Activated CD8-positive, alpha-beta memory T cell treated with anti-CD3 and anti-CD28 coated beads for 36 hours (primary cell): ENCODE measurements at regions not wholly inside any gene's neighbourhood (a gene's known extent, or its start where the extent isn't known, plus 50 kb on each side); places are given as distances from the start of the nearest gene placed in this dataset.

Experiments used
- CTCF ChIA-PET: fragments of 350-600 bp; sonication (Branson Sonifier 250); formaldehyde crosslinking; loops from one replicate; lab custom pipeline; 2021; ENCODE audit warnings: antibody characterized with exemption; lab: Charles Lee
- POLR2A ChIA-PET: fragments of 350-600 bp; sonication (Branson Sonifier 250); formaldehyde crosslinking; loops from one replicate; lab custom pipeline; 2021; ENCODE audit warnings: antibody characterized with exemption; lab: Charles Lee

DNA sequence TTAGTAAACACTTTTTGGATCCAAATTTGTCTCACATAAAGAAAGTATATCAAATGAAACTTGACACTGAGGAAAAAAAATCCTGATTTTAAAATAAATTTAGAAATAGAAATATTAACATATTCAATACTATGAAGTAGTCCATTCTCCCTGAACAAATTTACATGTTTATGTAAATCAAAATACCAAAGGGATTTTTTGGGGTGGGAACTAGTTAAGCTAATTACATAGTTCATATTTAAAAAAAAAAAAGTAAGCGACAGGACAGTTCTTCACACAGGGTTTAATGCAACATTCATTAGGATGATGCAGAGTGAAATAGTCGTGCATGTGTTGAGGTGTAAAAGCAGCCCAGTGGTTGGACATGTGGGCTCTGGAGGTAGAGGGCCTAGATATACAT is 433.5 kb upstream of the B3GALT2 start:
- CTCF ChIA-PET = no interaction called here
- POLR2A ChIA-PET = no interaction called here

DNA sequence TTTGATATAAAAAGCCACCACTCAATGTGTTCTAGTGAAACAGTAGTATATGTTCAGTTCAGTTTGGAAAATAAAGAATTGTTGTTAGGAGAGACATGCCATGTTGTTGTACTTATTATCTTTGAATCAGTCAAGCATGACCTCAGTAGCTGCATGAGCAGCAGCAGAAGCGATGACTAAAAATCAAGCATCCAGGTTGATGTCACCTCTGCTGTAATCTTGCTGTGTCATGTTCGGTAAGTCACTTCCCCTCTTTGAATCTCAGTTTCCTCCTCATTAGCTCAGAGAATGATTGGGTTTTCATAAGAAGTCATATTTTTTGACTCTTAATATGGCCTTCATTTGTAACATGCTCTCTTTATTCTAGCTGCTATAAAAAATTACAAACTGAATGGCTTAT is 428.4 kb upstream of the B3GALT2 start:
- ChIA-PET CTCF (no interaction called here), POLR2A (interaction anchor here (0.6 kb wide), 1 partner anchor 295 kb away, joined by 3 read pairs; no protein-coding TSS in a partner anchor)

DNA sequence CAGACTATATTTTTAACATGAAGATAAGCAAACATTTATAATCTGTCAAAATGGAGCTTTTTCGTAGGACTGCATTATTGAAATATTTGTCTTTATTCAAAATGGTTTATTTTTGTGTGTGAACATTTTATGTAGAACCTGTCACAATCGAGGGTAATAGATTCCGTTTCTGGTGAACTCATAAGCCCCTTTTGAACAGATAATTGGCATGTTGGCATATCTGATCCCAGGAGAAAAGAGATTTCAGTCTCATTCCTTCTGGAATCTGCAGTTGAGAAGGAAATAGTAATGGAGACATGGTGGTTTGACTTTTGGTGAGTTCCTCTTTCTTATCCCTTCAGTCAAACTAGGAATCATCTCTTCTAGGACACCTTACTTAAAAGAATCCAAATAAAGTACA is 427.9 kb upstream of the B3GALT2 start:
- ChIA-PET CTCF (no interaction called here), POLR2A (interaction anchor here (0.6 kb wide), 1 partner anchor 294 kb away, joined by 3 read pairs; no protein-coding TSS in a partner anchor)

GRCh38 chr1:193613041-193613440 is 426.6 kb upstream of the B3GALT2 start:
- CTCF ChIA-PET = no interaction called here

GRCh38 chr1:193609592-193609991 is 423.2 kb upstream of the B3GALT2 start:
- CTCF ChIA-PET = no interaction called here

More at GRCh38 chr1:193613041-193613440, 426.6 kb upstream of the B3GALT2 start:
- POLR2A ChIA-PET = no interaction called here

GRCh38 chr1:193607787-193608186 is 421.4 kb upstream of the B3GALT2 start:
- POLR2A ChIA-PET = no interaction called here
- CTCF ChIA-PET = no interaction called here

More at GRCh38 chr1:193609592-193609991, 423.2 kb upstream of the B3GALT2 start:
- POLR2A ChIA-PET = no interaction called here

- ChIA-PET POLR2A (no interaction called here), CTCF (no interaction called here)
These were observed 419.6 kb upstream of the B3GALT2 start for GRCh38 chr1:193606035-193606434.

DNA sequence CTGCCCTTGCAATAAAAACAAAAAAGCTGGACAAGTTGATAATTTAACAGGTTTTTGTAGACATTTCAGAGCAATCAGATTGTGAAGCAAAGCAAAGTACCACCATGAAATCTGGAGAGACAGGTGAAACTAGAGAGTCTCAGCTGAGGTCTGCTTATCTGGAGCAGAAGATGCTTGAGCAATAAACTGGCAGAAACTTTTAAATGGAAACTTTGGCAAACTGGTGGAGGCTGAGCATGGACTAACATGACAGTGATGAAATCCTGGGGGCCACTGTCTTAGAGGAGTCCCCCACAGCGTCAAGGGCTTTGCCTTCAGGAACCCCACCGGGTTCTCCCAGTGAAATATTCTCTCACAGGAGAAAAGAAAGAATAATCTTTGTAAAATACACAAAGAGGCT is 416.3 kb upstream of the B3GALT2 start:
- ChIA-PET CTCF (no interaction called here), POLR2A (no interaction called here)

GRCh38 chr1:193593147-193593885 is 406.9 kb upstream of the B3GALT2 start:
- POLR2A ChIA-PET = no interaction called here
- CTCF ChIA-PET = no interaction called here

- CTCF ChIA-PET = interaction anchor here (0.5 kb wide), 1 partner anchor 974 kb away, joined by 4 read pairs; no protein-coding TSS in a partner anchor
- POLR2A ChIA-PET = interaction anchor here (0.6 kb wide), 1 partner anchor 42 kb away, joined by 3 read pairs; no protein-coding TSS in a partner anchor
These were observed 405.9 kb upstream of the B3GALT2 start for GRCh38 chr1:193592317-193592716.

- POLR2A ChIA-PET = no interaction called here
- CTCF ChIA-PET = no interaction called here
These were observed 403.7 kb upstream of the B3GALT2 start for GRCh38 chr1:193590102-193590501.

DNA sequence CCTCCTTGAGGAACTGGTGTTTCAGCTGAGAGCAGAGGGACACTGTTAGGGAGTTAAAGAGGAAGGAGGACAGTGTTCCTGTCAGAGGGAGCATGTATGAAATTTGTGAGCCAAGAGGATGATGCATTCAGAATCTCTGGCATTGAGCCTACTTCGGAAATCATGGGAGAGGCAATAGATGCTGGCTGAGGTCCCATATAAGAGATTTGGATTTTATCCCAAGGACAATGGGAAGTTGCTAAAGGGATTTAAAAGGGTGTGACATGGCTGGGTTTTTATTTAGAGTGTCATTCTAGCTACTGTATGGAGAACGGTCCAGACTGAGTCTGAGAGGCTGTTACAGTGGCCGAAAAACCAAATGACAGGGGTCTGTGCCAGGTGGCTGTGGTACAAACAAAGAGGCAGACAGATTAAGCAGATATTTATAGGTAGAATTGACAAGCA is 403.2 kb upstream of the B3GALT2 start:
- POLR2A ChIA-PET = no interaction called here
- CTCF ChIA-PET = no interaction called here

DNA sequence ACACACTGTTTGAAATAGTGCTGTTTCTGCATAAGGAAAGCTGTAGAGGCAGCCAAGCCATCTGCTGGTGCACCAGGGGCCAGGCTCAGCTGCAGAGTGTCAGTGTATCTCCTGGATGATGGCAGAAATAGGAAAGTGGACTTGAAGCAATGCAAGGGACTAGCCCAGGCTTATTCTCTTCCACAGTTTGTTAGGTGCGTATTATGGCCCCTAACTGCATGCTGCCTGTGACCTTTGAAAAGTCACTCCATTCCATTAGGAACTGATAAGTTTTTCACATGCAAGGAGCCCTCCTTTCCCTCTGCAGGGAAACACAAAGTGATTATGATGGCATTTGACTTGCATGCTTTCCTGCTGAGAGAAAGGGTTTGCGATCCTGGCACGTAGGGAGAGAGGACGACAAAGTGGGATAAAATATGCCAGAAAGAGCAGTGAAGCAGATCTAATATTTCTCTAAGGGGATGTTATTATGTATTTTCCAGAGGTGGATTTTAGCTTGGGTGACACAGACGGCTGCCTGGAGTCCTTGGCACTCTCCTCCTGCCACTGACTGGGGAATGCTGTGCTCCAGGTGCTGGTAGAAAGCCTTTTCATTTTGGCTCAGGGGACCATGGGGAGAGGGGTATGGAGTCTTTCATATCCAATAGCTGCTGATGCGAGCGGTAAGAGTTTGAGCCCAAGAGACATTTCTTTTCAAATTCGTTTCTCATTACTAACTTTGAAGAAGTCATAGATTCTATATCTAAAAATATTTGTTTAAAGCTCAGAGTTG is 402.1 kb upstream of the B3GALT2 start:
- POLR2A ChIA-PET = no interaction called here
- CTCF ChIA-PET = no interaction called here

GRCh38 chr1:193584731-193585239 is 398.4 kb upstream of the B3GALT2 start:
- CTCF ChIA-PET = no interaction called here

GRCh38 chr1:193581341-193581740 is 394.9 kb upstream of the B3GALT2 start:
- CTCF ChIA-PET = no interaction called here
- POLR2A ChIA-PET = no interaction called here

More at GRCh38 chr1:193584731-193585239, 398.4 kb upstream of the B3GALT2 start:
- POLR2A ChIA-PET = no interaction called here

- ChIA-PET CTCF (no interaction called here), POLR2A (no interaction called here)
These were observed 394.0 kb upstream of the B3GALT2 start for GRCh38 chr1:193580419-193580818.

DNA sequence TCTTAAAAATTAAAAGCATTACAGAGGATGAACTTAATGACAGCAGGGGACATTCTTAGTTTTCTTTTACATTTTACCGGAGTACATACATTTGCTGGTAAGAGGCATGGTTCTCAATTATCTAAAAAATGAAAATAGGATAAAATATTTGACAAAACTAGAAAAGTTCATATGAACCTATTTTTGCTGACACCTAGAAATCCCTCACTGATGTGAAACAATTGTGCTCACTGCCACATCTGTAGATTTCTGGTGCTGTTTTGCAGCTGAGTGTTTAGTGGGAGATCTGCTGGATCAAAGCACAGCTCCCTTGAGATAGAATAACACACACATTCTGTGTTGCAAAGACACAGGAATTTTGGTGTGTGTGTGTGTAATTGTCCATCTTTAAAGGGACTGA is 392.9 kb upstream of the B3GALT2 start:
- ChIA-PET CTCF (no interaction called here), POLR2A (no interaction called here)

DNA sequence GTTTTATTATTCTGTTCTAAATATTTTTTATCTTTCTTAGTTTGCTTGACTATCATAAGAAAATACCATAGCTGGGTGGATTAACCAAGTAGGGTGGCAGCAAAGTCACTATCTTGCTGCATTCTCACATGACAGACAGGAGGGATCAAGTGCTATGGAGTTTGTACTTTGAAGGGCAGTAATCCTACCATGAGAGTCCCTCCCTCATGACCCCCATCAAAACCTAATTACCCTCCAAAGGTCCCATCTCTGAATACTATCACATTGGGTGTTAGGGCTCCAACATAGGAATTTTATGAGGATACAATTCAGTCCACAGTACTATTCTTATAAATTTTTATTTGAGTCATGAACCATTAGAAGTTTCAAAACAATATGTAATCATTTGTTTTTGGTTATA is 388.5 kb upstream of the B3GALT2 start:
- POLR2A ChIA-PET = no interaction called here
- CTCF ChIA-PET = no interaction called here

DNA sequence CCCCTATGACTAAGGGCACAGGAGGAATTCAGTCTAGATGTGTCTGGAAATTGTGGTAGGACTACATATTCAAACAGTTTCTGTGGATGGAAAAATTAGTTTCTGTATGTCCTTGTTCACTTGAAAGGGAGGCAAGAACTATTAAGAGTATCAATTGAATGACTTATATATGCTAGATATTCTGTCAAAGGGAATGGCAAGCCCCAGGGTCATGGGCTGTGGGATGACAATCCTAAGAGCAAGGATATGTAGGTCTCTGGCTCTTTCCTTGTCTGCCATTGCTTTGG is 383.5 kb upstream of the B3GALT2 start:
- ChIA-PET POLR2A (no interaction called here), CTCF (no interaction called here)

GRCh38 chr1:193569096-193569982 is 382.9 kb upstream of the B3GALT2 start:
- POLR2A ChIA-PET = no interaction called here
- CTCF ChIA-PET = no interaction called here
